ENCODE measurements at regions not wholly inside any gene's neighbourhood (a gene's known extent, or its start where the extent isn't known, plus 50 kb on each side); places are given as distances from the start of the nearest gene placed in this dataset.
A peak's percentile ranks its signal among the peaks of the same experiment; 100 is the strongest.
"Not testable (repeated sequence)": the region's sequence is repeated elsewhere in the genome, so short reads cannot be mapped to it uniquely, and the experiment has no call there.

DNA sequence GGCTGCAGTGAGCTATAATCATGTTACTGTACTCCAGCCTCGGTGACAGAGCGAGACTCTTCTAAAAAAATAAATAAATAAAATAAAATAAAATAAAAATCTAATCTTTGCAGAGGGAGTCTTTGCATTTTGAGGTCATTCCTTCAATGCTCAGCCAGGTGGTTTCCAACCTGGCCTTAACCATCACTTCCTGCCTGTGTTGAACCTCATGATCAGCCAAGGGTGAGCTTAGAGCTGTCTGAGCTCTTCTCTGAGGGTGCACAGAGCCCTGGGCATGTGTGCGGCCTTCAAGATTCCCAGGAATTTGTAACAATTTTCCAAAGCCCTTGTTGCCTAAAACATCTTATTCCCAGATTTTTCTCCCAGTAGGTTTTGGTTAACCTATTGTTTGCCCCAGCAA, 94.3 kb downstream of the KCNJ12 start:
- DNase-seq, result not testable (repeated sequence)

GRCh38 chr17:21470861-21471260, 94.7 kb downstream of the KCNJ12 start:
- no peak for DNase-seq

GRCh38 chr17:21474815-21475214, 98.7 kb downstream of the KCNJ12 start:
- no peak for DNase-seq

- DNase-seq, result no peak
Observed at GRCh38 chr17:21475571-21475970, 99.4 kb downstream of the KCNJ12 start.

DNA sequence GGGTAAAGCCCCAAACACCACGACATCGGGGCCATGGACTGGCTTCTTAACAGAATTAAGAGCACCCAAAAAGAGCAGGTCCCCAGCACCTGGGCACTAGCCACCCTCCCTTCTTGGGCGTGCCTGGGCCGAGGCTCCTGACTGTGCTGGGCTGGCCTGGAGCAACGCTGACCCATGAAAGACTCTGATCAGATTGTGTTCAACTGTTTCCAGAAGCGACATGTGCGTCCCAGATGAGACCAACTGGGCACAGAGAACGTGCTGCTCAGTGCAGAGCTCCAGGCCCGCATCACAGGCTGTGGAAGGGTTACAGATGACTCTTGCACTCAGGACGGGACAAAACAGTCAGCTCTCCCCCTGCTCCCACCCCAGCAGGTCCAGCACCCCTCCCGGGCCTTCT, 100.7 kb downstream of the KCNJ12 start:
- no peak for DNase-seq

DNA sequence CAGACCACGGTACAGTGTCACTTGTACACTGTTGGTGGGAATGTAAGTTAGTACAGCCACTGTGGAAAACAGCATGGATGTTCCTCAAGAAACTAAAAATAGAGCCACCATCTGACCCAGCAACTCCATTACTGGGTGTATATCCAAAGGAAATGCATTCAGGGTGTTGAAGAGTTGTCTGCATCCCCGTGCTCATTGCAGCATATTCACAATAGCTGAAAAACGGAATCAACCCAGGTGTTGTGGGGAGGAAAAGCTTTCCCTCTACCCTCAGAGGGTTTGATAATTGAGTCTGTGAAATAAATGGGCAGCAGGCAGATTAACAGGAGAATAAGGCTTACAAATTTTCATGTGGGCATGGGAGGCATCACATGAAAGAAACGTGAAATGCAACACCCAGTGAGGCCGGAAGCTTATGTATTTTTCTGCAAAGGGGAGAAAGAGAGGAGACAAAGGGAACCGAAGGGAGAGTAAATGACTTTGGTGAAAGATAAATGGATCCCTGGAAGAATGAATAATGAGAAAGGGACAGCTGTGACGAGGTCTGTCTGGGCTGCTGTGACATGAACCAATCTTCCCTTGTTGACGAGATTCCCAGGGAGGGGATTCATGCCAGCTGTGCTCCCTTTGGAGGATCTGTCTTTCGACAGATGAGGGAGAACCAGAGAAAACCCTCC, 106.2 kb downstream of the KCNJ12 start:
- DNase-seq, result no peak

- not testable (repeated sequence) for DNase-seq
Observed at GRCh38 chr17:21488043-21488442, 111.9 kb downstream of the KCNJ12 start.

DNA sequence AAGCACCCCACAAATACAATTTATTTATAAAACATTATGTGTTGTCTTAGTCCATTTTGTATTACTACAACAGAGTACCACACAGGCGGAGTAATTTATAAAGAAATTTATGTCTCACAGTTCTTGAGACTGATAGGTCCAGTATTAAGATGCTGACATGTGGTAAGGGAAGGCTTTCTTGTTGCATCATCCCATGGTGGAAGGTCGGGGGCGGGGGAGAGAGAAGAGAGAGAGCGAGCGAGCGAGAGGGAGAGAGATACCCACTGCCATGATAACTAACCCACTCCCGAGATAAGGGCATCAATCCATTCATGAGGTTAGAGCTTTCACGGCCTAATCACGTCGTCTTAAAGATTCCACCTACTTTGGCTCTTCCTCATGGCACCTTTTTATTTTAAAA, 117.8 kb downstream of the KCNJ12 start:
- DNase-seq, result no peak

DNA sequence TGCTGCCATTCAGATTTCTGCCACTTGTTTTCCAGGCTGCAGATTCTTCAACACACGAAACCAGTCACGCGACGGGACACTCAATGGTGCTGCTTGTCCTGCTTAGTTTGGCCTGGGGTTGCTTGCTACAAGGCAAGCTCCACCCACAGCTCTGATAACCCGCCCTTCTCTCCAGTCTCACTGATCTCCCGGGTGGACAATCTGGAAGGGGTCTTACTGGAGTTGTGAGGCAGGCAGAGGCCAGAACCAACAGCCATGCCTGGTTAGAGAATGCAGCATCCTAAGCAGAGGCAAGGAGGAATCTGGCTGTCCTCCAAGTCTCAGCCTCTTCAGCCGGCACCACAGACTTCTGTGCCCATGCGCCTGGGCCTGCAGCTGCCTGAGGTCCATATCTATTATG, 119.1 kb downstream of the KCNJ12 start:
- DNase-seq, result no peak

GRCh38 chr17:21500064-21500463, 123.9 kb downstream of the KCNJ12 start:
- DNase-seq, result no peak

GRCh38 chr17:21501927-21502700, 126.0 kb downstream of the KCNJ12 start:
- DNase-seq, result not testable (repeated sequence)

DNA sequence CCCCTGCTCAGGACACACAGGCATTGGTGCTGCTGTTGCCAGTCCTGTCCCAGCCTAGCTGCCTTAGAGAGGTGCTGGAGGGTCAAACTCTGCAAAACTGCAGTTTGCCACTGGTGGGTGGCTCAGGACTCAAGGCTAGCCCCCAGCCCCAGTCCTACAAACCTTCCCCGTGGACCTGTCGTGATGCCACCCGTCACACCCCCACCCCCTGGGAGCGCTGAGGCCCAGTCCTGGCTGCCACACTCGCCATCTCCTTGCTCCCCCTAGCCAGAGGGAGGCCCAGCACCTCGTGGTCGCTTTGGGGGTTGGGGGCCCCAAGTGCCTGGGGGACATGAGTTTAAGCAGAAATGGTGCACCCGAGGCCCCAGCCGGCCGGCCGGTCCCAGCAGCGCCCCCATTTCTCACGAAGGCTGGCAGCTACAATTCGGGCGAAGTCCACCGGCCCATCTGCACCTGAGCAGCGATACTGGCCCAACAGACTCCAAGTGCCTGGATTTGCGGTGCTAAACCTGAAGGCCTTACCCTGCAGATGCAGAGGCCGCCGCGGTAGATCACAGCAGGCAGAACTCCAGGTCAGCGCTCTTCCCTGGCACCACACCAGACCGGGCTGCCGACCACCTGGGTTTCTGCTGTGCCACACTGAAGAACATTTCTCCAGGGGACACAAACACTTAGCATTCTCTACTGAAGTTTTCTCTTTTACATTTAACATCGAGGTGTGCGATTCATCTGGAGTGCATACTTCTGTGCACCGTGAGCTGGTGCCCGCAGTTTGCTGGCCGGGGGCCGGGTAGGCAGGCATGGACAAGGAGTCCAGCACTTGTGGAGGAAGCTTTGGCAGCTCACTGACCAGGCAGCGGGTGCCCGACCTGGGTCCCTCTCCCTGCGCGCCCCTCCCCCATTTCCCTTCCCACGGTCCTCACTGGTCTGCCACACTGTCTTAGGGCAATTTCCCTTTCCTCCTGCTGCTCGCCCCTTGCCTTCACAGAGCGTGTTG, 130.0 kb downstream of the KCNJ12 start:
- DNase-seq, result no peak

- not testable (repeated sequence) for DNase-seq
Observed at GRCh38 chr17:21507806-21508205, 131.6 kb downstream of the KCNJ12 start.

DNA sequence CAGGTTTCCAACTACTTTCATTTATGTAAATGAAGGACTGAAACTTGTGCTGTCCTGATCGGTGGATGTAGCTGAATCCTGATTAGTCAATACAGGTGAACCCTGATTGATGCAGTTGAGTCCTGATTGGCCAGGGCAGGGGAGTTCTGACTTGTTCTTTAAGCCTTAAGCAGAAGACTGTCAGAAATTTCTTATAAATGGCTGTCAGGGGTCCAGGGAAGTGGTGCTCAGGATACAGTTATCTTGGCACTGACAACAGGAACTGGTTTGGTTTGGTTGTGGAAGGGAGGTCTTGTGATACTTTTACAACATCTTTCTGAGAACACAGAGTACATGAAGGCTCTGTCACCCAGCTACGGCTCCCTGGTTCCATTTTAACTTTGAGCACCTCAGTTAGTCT, 132.1 kb downstream of the KCNJ12 start:
- DNase-seq, result no peak

DNA sequence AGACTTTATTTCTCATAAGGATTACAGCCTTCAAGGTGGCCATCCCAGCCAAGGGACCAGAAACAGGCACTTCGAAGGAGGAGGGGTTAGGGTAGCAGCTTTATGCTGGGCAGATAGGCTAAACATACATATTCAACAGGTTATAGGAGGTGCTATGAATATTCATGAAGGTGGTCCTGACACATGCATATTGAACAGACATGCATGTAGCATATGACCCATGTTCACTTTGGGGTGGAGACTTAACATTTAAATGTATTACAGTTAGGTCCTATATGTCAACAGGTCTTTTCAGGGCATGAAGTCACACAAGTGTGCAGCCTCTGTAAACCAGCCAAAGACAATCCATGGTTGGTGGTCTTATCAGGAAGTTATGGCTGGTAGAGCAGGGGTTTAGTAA, 133.2 kb downstream of the KCNJ12 start:
- not testable (repeated sequence) for DNase-seq

- DNase-seq, result no peak
Observed at GRCh38 chr17:21510686-21511362, 134.7 kb downstream of the KCNJ12 start.

- DNase-seq, result peak; percentile 60
Observed at GRCh38 chr17:21511363-21512195, 135.4 kb downstream of the KCNJ12 start.

DNA sequence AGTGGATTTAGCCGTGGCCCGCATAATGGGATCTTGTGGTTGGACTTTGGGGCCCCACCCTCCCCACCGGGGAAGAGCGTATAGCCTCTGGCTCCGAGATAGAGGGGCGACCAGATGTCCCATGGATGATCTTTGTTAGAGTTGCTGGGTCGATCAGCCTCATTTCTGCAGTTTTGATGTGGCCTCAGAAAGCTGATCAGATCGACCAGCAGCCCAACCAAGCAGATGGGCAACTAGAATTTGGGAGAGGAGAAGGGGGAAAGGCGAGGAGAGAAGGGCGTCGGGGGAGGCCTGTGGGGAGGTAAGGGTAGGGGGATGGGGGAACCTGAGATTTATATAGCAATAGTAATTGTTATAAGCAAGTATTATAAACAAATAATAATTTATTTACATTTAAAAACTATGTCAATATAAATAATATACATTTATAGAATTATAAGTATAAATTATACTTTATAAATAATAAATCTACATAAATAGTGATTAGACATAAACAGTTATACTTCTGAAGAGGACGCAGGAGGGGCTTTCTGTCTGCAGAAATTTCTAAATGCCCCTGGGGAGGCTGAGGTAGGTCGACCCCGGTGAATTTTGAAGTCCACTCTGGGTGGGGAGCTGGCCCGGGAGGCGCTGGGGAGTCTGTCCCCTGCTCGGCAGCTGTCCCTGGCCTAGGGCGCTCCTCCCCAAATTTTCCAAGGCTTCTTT, 136.3 kb downstream of the KCNJ12 start:
- no peak for DNase-seq

- DNase-seq, result peak; percentile 69
Observed at GRCh38 chr17:21513012-21513570, 136.9 kb downstream of the KCNJ12 start.

GRCh38 chr17:21514567-21514966, 138.4 kb downstream of the KCNJ12 start:
- not testable (repeated sequence) for DNase-seq
